ENCODE measurements at regions not wholly inside any gene's neighbourhood (a gene's known extent, or its start where the extent isn't known, plus 50 kb on each side); places are given as distances from the start of the nearest gene placed in this dataset.
"Not testable (repeated sequence)": the region's sequence is repeated elsewhere in the genome, so short reads cannot be mapped to it uniquely, and the experiment has no call there.

DNA sequence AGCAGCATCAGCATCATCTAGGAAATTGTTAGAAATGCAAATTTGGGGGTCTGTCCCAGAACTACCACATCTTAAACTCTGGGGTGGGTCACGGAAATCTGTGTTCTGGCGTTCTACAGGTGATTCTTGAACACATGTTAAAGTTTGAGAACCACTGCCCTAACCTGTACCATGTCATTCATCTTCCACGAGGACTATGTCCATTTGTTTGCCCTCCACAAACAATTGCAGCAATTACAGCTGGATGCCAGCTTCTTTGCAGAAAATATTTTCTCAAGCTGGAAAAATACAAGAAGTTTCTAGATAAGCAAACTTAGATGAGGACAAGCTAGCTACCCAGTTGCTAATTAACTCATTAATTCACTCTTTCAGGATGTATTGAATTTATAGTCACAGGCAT, 54.1 kb downstream of the MAFB start:
- DNase-seq (ENCODE audit: low read depth) = no peak

DNA sequence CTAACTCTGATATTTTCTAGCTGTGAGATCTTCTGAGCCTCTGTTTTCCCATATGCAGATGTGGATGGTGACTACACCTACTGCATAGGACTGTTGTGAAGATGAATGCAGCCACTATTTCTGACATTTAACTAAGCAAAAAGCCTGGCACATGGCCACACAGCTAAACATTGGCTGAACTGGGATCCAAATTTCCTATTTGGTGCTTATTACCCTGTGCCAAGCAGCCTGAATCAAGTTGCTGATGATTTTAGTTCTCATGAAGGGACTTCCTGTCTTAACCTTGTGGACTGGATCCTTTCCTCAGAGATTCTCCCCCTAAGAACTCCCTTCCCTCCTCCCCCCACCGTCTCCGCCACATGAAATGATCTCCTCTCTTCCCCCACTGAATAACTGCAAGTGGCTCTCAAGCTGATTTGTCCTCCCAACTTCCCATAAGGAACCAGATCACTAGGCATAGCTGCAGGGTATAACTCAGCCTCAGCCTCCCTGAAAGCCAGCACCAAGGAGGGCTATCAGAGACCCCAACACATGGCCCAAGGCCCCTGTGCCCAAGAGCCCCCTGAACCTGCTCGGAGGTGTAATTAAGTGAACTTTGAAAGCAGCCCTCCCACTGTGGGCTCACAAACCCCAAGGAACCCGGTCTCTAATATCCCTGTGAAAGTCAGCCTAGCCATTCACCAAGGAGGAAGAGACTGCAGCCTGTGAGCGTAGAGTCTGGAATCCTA, 55.7 kb downstream of the MAFB start:
- no peak for DNase-seq (ENCODE audit: low read depth)

DNA sequence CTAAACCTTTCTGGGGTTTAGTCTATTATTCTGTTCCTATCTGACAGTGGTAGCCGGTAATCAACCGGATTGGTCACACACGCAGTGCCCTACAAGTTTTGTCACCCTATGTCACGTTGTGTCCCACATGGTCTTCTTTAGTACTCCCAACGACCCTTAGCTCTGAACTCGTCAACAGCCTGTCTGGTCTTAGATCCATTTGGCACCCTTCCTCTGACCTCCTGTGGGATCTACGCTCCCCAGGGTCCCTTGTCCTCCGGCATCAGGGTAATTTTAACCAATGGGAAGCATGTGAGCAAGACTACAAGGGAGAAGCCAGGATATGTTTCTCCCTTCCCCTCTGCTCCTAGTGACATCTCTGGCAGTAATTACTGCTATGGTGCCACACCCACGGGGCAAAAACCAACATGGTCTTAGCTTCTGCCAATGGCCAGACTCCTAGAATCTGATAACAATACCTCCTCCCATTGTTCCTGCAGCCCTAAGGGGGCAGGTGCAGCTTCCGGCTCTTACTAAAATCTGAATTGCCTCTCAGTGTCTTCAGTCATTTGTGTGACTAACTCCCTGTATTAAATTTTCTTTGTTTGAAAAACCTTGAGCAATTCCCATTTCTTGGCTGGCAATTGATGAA, 56.6 kb downstream of the MAFB start:
- no peak for DNase-seq (ENCODE audit: low read depth)

DNA sequence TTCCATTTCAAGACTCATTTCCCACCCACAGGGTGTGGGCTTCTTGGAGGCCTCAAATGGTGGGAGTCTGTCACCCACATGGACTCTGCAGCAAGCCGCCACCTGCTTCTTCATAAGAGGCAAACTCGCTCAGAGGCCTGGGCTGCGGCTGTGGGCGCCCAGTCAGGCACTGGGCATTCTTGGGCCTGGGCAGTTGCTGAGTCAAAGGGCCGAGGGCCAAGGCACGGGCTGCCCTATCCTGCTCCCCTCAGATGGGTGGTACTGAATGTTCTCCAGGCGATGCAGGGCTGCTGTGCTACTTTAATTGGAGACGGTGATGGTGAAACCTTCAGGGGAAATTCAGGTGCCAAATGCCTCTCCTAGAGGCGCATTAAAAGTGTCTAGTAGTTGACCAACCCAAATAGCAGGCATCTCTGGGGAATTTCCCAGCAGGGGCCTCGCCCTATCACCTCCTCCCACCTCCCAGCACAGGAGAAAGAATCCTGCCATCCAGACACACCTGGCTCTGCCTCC, 57.9 kb downstream of the MAFB start:
- DNase-seq (ENCODE audit: low read depth) = no peak

DNA sequence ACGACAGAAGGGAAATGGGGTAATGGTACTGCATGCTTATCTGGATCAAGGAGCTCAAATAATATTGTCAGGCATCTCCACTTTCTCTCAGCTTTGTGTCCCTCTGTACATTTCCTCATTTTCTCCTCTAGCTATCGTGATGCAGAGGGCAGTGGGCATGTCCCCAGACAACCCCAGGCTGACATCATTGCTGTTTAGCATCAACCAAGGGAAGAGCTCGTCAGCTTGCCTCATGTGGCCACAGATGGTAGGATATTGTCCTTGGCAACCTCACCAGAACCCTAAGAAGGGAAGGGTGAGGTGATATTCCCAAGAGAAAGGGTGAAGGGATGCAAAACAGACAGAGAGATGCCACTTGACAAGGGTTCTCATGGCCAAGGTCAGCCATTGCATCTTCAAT, 58.3 kb downstream of the MAFB start:
- no peak for DNase-seq (ENCODE audit: low read depth)

DNA sequence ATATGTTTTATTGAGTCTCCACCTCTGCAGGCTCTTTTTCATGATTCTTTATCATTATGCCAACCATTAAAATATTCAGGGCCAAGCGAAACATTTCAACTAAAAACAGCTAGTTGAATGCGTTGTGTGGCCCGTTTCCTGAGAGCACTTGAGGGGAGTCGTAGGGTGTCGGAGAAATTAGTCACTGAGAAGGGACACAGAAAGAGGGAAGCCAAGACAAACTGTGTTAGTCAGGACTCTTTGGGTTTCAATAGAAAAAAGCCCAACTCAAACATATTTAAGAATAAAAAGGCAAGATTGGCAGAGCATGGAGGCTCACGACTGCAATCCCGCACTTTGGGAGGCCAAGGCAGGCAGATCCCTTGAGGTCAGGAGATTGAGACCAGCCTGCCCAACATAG, 58.9 kb downstream of the MAFB start:
- no peak for DNase-seq (ENCODE audit: low read depth)

DNA sequence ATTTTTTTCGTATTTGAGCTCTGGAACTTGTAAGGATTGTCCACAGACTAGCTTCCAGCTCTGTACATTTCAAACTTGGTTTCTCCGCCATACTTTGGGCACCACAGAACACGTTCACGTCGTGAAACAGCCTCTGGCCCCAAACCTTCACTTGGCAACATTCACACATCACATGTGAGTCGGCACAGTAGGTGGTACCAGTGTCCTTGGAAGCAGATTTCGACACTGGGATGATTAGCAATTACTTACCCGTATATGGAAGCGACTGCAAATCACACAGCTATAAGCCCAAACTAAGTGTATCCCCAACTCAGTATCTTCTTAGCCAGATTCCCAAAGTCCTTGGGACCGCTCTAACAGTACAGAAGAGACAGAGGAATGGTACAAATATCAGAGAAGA, 60.2 kb downstream of the MAFB start:
- DNase-seq (ENCODE audit: low read depth) = no peak

DNA sequence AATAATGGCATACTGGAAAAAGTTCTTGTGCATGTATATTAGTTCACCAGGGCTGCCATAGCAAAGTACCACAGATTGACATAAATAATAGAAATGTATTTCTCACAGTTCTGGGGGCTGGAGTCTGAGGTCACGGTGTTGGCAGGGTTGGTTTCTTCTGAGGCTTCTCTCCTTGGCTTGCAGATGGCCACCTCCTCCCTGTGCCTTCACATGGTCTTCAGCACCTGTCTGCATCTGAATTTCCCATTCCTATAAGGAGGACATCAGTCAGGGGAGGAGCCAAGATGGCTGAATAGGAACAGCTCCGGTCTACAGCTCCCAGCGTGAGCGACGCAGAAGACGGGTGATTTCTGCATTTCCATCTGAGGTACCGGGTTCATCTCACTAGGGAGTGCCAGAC, 70.0 kb downstream of the MAFB start:
- not testable (repeated sequence) for DNase-seq (ENCODE audit: low read depth)

DNA sequence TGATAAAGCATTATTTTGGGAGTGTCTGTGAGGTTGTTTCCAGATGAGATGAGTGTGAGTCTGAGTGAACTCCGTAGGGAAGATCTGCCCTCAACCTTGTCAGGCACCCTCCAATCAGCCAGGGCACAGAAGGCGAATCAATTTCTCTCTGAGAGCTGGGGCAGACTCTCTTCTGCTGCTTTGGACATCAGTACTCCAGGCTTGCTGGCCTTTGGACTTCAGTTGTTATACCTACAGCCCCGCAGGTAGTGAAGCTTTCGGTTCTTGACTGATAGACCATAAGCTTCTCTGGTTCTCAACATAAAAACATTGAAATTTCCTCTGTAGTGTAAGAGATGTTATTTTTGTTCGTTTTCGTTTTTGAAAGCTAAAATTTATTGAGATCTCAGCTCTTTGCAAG, 71.4 kb downstream of the MAFB start:
- DNase-seq (ENCODE audit: low read depth) = no peak

DNA sequence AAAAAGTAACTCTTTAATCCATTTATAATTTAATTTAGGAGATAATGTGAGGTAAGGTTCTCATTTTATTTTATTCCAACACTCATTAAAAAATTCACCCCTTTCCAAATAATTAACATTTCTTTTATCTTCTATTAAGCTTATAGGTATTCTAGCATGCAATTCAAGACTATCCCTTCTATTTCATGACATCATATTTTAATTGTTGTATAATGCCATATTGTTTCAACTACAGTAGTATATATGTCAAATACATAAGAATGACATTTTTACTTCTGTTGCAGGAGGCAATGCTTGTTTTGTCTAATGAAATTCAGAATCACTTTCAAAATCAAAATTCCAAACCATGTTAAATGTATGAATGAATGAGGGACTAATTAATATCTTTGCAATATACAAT, 76.2 kb downstream of the MAFB start:
- no peak for DNase-seq (ENCODE audit: low read depth)

DNA sequence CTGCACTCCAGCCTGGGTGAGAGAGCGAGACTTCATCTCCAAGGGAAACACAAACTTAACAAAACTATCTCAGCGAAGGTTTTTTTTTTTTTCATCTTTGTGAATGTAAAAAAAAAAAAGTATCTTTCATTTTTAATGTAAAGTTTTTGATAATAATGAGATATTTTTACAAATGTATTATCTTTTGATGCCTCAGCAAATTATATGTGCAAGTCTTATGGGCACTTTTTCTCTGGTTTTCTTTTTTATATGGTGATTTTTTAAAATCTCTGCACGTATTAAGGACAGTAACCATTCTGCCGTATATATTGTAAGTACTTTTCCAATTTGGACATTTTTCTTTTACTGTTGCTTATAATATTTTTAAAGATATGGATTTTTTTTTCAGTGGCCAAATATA, 76.8 kb downstream of the MAFB start:
- DNase-seq (ENCODE audit: low read depth) = no peak

DNA sequence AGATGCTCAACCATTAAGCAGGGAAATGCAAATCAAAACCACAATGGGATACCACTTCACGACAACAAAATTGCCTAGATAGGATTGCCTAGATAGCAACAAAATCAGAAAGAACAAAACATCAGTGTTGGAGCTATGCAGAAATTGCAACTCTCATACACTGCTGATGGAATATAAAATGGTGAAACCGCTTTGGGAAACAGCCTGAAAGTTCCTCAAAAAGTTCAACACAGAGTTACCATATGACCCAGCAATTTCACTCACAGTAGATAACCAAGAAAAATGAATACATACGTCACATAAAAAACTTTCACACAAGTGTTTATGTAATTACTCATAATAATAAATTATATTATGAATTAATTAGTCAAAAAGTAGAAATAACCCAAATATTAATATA, 78.3 kb downstream of the MAFB start:
- DNase-seq (ENCODE audit: low read depth) = no peak

DNA sequence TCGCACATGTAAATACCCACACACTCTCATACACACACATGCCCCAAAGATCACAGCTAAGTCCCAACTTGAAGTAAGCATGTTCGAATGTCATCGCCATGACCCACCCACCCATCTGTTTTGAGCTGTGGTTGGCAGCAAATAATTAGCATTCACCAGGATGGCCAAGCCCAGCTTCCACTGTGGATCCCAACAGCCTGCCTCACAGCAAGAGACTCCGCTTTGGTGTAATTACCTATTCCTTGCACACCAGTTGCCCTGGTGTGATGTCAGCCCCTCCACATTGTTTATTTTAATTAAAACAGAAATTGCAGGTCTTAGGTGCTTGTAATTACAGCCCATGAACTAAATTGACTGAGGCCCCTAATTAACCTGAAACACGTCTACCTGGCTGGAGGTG, 81.1 kb downstream of the MAFB start:
- DNase-seq (ENCODE audit: low read depth) = no peak

DNA sequence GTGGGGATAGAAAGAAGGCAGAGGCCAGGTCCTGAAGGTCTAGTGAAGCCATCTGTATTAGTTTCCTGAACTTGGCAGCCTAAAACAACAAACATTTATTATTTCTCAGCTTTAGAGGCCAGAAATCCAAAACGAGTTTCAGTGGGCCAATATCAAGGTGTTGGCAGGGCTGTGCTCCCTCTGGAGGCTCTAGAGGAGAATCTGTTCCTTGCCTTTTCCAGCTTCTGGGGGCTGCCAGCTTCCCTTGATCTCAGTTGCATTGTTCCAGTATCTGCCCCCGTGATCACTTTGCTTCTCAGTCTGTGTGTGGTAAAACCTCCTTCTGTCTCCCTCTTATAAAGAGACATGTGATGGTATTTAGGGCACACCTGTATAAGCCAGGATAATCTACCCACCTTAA, 82.4 kb downstream of the MAFB start:
- DNase-seq (ENCODE audit: low read depth) = no peak

DNA sequence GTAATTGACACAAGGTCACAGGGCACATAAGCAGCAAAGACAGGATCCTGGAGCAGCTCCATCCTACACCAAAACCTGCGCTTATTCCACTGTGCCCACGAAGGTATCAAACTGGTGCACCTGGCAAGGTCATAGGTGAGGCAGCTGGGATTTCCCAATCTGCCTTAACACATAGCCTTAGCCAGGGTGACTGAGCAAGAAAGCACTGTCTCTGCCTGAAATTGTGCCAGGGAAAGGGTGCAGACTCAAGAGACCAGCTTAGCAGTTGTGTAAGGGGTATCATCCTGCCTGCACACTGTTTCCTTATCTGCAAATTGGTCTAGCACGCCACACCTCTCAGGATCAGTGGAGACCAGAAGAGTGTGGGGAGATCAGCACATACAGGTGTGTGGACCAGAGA, 82.8 kb downstream of the MAFB start:
- no peak for DNase-seq (ENCODE audit: low read depth)

DNA sequence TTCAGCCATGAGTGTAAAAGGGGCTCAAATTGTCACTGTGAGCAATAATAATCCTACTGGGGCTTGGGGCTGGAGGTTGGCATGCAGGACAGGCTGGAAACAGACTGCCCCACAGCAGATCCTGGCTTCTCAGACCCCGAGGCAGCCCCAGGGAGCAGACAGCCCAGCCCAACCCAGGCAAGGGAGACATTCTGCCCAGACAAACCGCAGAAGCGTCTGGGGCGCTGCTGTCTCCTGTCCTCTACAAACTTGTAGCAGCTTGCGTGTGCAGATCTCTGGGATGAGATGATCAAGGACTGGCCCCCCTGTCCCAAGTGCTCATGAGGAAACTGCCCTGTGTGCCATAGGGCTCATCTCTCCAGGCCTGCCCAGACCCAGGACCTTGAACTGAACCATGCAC, 84.6 kb downstream of the MAFB start:
- DNase-seq (ENCODE audit: low read depth) = no peak

DNA sequence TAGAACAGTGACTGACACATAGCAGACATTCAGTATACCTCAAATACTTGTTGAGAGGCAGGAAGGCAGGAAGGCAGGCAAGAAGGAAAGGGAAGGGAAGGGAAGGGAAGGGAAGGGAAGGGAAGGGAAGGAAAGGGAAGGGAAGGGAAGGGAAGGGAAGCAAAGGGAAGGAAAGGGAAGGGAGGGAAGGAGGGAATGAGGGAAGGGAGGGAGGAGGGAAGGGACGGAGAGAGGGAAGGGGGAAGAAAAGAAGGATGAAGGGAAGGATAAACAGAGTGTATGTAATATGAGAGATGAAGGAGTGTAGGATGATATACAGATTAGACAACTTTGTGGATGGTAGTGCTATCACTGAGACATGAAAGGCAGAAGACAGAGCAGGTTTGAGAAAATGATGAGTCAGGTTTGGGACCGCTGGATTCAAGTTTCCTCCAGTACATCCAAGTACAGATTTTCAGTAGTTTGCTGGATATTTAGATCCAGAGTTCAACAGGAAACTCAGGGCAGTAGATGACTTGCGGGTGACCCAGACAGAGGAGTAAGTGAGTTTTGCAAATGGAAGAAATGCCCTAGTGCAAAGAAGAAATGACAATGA, 85.9 kb downstream of the MAFB start:
- no peak for DNase-seq (ENCODE audit: low read depth)

DNA sequence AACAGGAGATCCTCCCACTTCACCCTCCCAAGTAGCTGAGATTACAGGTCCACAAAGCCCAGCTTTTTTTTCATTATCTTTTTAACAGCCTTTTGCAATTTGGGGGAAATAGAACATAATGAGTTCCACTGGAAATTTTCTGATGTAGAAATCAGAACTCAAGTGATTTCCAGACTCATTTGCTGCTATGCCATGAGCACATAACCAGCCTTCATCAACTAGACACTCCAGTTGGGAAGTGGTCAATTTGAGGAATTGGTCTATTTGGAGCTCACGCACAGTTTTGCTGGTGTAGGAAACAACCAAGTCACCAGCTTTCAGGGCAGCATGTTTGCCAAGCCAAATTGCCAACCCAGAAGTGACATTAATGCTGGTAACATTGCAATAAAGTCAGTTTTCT, 86.7 kb downstream of the MAFB start:
- DNase-seq (ENCODE audit: low read depth) = no peak

DNA sequence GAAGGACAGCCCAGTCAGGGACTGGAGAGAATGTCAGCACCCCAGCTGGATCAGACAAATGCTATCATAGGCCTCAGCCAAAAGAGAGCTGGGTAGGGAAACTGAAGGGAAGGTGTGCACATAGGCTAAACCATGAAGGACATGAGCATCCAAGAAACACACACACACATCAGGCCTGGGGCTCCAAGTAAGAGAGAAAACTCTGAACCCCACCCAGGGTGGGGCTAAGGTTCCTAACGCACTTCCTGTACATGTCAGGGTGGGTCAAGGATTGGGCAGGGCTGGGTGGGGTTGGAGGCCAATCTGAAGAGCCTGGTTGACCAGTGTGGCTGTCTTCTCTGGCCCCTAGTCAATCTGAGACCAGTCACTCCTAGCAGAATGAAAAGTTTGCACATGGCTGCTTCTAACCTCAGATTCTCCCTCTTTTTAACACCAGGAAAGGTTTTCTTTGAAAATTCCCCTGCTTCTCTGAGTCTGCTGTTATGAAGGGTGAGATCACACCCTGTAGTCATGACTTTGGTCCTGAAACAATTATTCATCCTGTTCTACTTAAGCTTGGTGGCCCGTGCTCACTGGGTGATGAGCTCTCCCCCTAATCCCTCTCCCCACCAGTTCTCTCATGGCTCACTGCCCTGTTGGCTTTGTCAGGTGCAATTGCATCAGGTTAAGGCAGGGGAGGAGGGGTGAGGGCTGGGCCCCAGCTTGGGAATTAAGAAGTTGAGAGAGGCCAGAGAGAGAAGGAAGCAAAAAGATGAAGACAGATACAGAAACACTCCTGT, 88.4 kb downstream of the MAFB start:
- no peak for DNase-seq (ENCODE audit: low read depth)

DNA sequence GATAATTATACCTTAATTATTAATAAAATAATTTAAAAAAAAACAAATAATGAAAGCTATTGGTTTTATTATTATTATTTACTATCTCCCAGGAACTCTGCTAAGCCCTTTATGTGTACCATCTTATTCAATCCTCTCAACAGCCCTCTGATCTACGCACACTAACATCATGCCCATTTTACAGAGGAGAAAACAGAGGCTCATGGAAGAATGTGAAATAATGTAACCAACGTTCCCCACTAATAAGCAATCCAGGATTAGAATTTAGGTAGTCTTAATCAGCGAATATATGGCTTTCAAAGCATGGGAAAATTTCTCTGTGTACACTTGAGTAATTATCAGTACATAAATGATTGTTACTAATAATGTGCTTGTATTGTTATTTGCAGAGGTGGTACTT, 89.0 kb downstream of the MAFB start:
- DNase-seq (ENCODE audit: low read depth) = no peak

DNA sequence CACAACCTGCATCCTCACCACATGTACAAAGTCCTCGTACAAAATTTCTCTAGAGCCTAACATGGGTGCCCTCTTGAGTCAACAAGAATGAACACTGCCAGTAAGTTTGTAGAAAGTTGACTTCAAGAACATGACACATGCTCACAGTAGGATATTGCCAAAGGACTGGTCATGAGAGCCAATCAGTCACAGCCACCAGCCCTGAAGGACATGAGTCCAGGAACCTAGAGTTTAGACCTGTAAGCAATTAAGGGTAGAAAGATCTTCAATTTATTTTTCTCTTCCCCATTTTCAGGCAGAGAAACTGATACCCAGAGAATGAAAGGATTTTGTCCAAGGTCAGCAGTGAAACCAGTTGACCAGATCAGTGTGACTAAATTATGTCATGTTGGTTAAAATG, 96.1 kb downstream of the MAFB start:
- no peak for DNase-seq (ENCODE audit: low read depth)

DNA sequence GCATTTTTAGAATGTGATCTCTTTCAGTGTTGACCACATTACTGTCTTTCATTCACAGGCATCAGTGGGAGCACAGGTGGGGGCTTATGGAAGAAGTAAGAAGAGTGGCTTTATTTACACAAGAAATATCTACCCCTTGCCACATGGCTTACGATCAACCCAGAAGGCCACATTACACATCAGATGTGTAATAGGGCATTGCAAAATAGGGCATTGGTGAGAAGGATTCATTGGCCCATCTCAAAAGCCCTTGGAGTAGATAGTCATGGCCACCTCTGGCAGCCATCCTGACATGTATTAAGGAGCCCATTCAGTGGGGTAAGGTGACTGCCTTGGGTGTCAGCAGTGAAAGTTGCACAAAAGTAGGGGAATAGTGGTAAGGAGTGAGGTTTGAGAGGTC, 97.5 kb downstream of the MAFB start:
- no peak for DNase-seq (ENCODE audit: low read depth)

DNA sequence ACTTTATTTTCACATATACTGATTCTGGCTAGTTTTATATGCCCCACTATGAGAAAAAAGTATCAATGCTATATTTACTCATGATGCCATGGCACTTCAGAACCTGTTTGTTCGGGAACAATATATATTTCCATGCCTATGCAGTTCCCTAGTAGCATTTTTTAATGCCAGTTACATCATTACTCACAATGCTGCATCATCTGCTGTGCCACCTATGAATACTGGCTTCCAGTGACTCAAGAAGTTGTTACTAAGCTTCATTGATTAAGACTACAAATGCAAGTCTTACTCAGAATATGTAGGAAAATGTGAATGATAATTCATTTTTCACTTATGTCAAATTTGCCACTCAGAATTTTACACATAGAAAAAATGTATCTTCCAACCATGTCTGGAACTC, 97.9 kb downstream of the MAFB start:
- DNase-seq (ENCODE audit: low read depth) = no peak

All from amniotic epithelial cell (primary cell).